ENCODE measurements at regions not wholly inside any gene's neighbourhood (a gene's known extent, or its start where the extent isn't known, plus 50 kb on each side); places are given as distances from the start of the nearest gene placed in this dataset.
"Not testable (repeated sequence)": the region's sequence is repeated elsewhere in the genome, so short reads cannot be mapped to it uniquely, and the experiment has no call there.

DNA sequence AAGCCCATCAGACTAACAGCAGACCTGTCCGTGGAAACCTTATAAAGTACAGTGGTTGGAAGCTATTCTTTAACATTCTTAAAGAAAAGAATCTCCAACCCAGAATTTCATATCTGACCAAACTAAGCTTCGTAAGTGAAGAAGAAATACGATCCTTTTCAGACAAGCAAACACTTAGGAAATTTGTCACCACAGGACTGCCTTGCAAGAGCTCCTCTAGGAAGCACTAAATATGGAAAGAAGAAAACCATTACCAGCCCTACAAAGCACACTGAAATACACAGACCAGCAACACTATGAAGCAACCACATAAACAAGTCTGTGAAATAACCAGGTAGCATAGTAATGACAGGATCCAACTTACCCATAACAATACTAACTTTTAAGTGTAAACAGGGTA is 177.7 kb upstream of the PRSS1 start:
- DNase-seq = no peak

DNA sequence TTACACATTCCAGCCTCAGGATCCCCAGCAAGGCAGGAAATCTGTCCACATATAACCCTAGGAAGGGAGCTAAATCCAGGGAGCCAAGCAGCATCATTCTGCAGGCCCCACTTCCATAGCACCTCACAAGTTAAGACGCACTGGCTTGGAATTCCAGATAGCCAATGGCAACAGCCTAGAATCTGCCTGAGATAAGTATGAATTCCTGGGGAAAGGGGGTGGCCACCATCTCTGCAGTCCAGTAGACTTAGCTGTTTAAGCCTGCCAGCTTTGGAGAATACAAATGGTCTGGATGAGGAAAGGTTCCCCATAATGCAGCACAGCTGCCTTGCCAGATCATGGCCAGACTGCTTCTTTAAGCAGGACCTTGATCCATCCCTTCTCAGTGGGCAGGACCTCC is 179.4 kb upstream of the PRSS1 start:
- DNase-seq = no peak

DNA sequence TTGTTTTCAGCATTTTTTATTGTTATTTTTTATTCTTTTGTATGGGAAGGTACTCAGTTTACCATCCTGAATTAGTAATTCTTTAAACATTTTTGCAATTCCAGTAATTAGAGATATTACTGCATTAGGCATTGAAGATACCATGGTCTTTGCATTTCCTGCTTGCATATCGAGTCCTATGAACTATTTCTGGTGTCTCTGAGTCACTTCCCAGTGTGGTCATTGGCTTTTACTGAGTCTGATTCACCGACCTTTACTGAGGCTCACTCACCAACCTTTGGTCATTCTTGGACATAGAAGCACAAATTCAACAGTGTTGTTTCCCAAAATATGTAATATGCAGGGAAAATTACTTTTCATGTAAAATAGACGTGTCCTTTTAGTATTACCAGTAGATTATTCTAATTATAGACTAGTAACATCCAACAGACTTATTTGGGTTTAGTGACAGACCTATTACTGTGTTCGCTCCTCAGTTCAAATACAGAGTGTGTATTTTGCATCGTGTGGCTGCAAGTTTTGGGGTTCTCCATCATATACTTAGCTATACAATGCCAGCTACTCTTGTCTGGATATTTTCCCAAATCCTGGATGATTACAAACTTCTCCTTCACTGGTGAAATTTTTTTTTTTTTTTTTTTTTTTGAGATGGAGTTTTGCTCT is 180.7 kb upstream of the PRSS1 start:
- no peak for DNase-seq

- DNase-seq = no peak
Measured at GRCh38 chr7:142567201-142568075, 181.8 kb upstream of the PRSS1 start.

GRCh38 chr7:142566271-142566670 is 183.0 kb upstream of the PRSS1 start:
- no peak for DNase-seq

GRCh38 chr7:142564125-142564524 is 185.1 kb upstream of the PRSS1 start:
- not testable (repeated sequence) for DNase-seq

DNA sequence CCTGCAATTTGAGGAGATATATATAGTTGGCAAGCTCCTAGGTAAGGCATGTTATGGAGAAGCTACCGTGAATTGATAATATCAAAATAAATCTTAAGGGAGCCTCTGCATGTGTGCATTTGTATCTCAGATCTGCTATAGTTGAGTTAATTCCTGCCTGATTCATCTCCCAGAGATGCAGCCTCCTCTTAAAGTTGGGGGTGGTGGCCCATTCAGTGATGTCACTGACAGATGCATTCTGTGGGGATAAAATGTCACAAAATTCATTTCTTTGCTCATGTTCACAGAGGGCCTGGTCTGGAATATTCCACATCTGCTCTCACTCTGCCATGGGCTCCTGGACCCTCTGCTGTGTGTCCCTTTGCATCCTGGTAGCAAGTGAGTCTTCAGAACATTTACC is 185.8 kb upstream of the PRSS1 start:
- no peak for DNase-seq

GRCh38 chr7:142562688-142563087 is 186.6 kb upstream of the PRSS1 start:
- no peak for DNase-seq

DNA sequence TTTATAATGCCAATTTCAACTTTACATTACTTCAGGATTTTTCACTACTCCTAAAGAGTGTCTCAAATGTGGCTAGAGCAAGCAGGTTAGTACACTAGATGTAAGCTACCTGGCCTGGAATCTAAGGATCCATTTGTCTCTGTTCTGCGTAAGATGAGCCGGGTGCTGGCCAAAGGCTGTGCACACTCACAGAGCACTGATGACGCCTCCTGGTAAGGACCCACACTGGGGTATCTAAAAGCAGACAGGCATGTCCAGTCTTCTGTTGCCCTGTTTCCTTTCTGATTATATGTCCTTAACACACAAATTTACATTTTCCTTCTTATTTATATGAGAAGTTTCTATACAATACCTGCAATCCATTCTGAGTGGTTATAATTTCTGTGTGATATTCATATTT is 187.9 kb upstream of the PRSS1 start:
- not testable (repeated sequence) for DNase-seq

GRCh38 chr7:142560770-142561169 is 188.5 kb upstream of the PRSS1 start:
- not testable (repeated sequence) for DNase-seq

- DNase-seq = no peak
Measured at GRCh38 chr7:142560166-142560565, 189.1 kb upstream of the PRSS1 start.

- DNase-seq = peak in 6 of 51 donors; percentile 1 to 35 (median 6)
Measured at GRCh38 chr7:142557971-142558582, 191.2 kb upstream of the PRSS1 start.

DNA sequence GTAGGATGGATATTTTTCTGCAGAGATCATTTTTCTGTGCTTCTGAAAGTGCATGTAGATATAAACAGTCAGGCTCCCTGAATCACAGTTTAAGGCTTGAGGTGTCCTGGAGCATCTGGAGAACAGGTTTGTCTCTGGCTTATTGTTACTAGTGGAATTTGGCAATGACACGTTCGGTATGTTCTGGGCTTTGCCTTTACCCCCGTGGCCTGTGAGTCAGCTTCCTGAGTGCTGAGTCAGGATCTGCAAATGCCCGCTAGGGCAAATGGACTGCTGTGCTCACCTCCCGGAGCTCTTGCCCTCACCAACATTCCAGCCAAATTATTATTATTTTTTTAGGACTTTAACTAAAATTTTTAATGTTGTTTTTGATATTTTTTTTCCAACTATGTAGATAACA is 192.5 kb upstream of the PRSS1 start:
- DNase-seq = no peak

- no peak for DNase-seq
Measured at GRCh38 chr7:142554560-142555532, 194.4 kb upstream of the PRSS1 start.

DNA sequence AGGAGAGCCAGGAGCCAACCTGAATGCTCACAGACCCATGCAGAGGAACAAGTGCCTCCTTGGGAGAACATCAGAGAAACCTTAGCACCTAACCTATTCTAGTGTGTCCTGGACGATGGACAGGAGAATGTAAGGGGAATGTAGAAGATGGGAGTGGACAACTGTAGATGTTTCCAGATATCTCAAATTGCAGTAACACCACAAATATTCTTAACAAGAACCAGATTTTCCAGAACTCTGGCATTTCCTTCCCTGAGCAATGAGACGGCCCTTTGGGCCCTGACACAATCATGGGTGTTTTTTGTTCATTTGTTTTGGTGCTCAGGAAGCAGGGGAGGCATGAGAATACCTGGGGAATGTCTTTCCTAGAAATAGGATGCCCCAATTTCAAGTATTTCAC is 196.1 kb upstream of the PRSS1 start:
- DNase-seq = no peak

DNA sequence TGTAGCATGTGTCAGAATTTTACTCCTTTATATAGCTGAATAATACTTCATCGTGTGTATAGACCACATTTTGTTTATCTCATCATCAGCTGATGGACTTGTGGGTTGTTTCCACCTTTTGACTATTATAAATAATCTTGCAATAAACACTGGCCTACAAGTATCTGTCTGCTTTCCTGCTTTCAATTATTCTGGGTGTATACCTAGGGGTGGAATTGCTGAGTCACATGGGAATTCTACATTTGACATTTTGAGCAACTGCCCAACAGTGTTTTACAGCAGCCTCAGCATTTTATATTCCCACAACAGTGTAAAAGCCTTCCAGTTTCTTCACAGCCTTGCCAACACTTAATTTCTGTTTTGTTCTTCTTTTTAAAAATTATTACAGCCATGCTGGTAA is 200.3 kb upstream of the PRSS1 start:
- DNase-seq = no peak

DNA sequence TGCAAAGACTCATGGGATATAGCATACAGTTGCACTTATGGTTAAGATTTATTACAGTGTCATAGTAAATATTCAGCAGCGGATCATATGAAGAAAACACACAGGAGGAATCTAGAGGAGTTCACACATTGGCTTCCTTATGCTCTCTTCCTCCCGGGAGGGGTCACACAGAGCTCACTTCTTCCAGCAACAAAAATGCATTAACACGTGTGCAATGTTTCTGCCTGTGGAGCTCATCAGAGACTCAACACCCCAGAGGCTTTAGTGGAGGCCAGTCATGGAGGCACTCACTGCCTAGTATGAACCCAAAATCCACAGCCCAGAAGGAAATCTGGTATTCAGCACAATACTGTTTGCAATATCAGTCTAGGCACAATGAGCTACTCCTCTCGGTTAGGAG is 202.8 kb upstream of the PRSS1 start:
- DNase-seq = no peak

GRCh38 chr7:142542942-142543341 is 206.3 kb upstream of the PRSS1 start:
- DNase-seq = no peak

DNA sequence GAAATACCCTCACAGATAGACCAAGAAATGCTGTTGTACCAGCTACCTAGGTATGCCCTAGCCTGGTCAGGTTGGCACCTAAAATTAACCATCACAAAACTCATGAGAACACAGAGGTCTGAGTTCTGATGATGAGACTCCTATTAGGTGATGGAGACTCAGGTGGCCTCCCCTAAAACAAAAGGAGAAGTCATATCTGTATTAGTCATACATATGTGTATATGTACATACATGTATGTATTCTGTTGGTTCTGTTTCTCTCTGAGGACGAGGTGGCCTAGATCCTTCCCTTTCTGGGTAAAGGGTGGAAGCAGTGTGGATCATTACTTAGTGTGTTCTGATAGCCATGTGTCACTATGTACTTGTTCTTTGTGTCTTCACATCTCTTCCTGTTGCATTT is 207.2 kb upstream of the PRSS1 start:
- no peak for DNase-seq

GRCh38 chr7:142540371-142540770 is 208.9 kb upstream of the PRSS1 start:
- no peak for DNase-seq

- DNase-seq = no peak
Measured at GRCh38 chr7:142539901-142540300, 209.4 kb upstream of the PRSS1 start.

Measured in hypothalamus (tissue), 51 donors.